NB4 (cell line): ENCODE measurements at regions not wholly inside any gene's neighbourhood (a gene's known extent, or its start where the extent isn't known, plus 50 kb on each side); places are given as distances from the start of the nearest gene placed in this dataset.

ENCODE experiments used
- DNase-seq: peaks from one replicate; pipeline ENCODE4 v3.0.0; 2010; ENCODE audit warnings: low read depth
- H3K4me3 ChIP-seq: one replicate; pipeline ENCODE4 v1.5.1; 2011; ENCODE audit warnings: mild to moderate bottlenecking, low read depth, low read length, moderate library complexity
- CTCF ChIP-seq: IDR thresholded peaks from one replicate; pipeline ENCODE4 v1.5.1; 2012; ENCODE audit warnings: low read depth, low read length
- MAX ChIP-seq: IDR thresholded peaks from 2 replicates; pipeline ENCODE4 v1.6.1; 2011; ENCODE audit warnings: low read depth, low read length
- MYC ChIP-seq: IDR thresholded peaks from 2 replicates; pipeline ENCODE4 v1.6.1; 2011; ENCODE audit warnings: low read depth, low read length
- POLR2A ChIP-seq: IDR thresholded peaks from 2 replicates; pipeline ENCODE4 v1.6.1; 2011; ENCODE audit warnings: mild to moderate bottlenecking; ENCODE audit not compliant: insufficient read length; ENCODE audit errors: extremely low read depth

- DNase-seq: no peak
- no peak overlapping the region for H3K4me3 ChIP-seq
- no peak for TF ChIP-seq CTCF
- TF ChIP-seq POLR2A: no peak
- no peak for TF ChIP-seq MAX
- TF ChIP-seq MYC: no peak
Measured at GRCh38 chr14:62307844-62308243, 545.6 kb downstream of the SNAPC1 start.

- no peak overlapping the region for H3K4me3 ChIP-seq
- DNase-seq: no peak
- TF ChIP-seq POLR2A (no peak), MAX (no peak), MYC (no peak)
Measured at GRCh38 chr14:62308316-62308715, 546.1 kb downstream of the SNAPC1 start.

GRCh38 chr14:62308891-62309290 is 546.7 kb downstream of the SNAPC1 start:
- TF ChIP-seq MYC: no peak
- no peak for TF ChIP-seq POLR2A
- no peak for TF ChIP-seq MAX
- TF ChIP-seq CTCF: no peak
- no peak for DNase-seq
- H3K4me3 ChIP-seq: no peak overlapping the region

GRCh38 chr14:62313212-62313611 is 551.0 kb downstream of the SNAPC1 start:
- TF ChIP-seq CTCF: no peak
- no peak for DNase-seq

GRCh38 chr14:62314221-62314620 is 552.0 kb downstream of the SNAPC1 start:
- no peak for DNase-seq
- TF ChIP-seq CTCF (no peak), MYC (no peak)
- H3K4me3 ChIP-seq: no peak overlapping the region

More at GRCh38 chr14:62313212-62313611, 551.0 kb downstream of the SNAPC1 start:
- no peak overlapping the region for H3K4me3 ChIP-seq

- TF ChIP-seq CTCF (no peak), MYC (no peak), POLR2A (no peak), MAX (no peak)
- DNase-seq: no peak
- no peak overlapping the region for H3K4me3 ChIP-seq
Measured at GRCh38 chr14:62314871-62315270, 552.7 kb downstream of the SNAPC1 start.

- no peak for DNase-seq
- no peak for TF ChIP-seq POLR2A
- TF ChIP-seq CTCF: no peak
- TF ChIP-seq MAX: no peak
- TF ChIP-seq MYC: no peak
- no peak overlapping the region for H3K4me3 ChIP-seq
Measured at GRCh38 chr14:62315631-62316030, 553.4 kb downstream of the SNAPC1 start.
